ENCODE measurements at regions not wholly inside any gene's neighbourhood (a gene's known extent, or its start where the extent isn't known, plus 50 kb on each side); places are given as distances from the start of the nearest gene placed in this dataset.

- TF ChIP-seq PATZ1 (tag by site-specific recombination; IDR thresholded peaks at IDR 0.05) = no peak
- TF ChIP-seq CTCF (tag by site-specific recombination; IDR thresholded peaks at IDR 0.05) = no peak
- TF ChIP-seq ZNF311 (tag by site-specific recombination; IDR thresholded peaks at IDR 0.05; ENCODE audit: borderline replicate concordance) = no peak
- no peak for TF ChIP-seq ZBTB7A (tag by site-specific recombination; IDR thresholded peaks at IDR 0.05; ENCODE audit: low read depth)
- TF ChIP-seq ZNF354C (tag by site-specific recombination; IDR thresholded peaks at IDR 0.05; ENCODE audit: borderline replicate concordance, low read depth) = no peak
- TF ChIP-seq ZNF639 (tag by site-specific recombination; IDR thresholded peaks at IDR 0.05) = no peak
Measured at GRCh38 chr9:129551393-129551973, 69.4 kb downstream of the C9orf50 start.
